Breast epithelium (tissue), 3 donors: ENCODE measurements at regions not wholly inside any gene's neighbourhood (a gene's known extent, or its start where the extent isn't known, plus 50 kb on each side); places are given as distances from the start of the nearest gene placed in this dataset.

ENCODE experiments used
- CTCF ChIP-seq, 3 donors: fragments of 450-650 bp; IDR thresholded peaks; one replicate each; pipeline ENCODE4 v1.5.1; 2016 to 2017; ENCODE audit warnings: antibody characterized with exemption in 3 of 3, mild to moderate bottlenecking in 3 of 3, moderate library complexity in 3 of 3
- POLR2A ChIP-seq: fragments of 450-650 bp; IDR thresholded peaks from one replicate; pipeline ENCODE4 v1.6.1; 2016; ENCODE audit warnings: antibody characterized with exemption, mild to moderate bottlenecking, moderate library complexity
- POLR2AphosphoS5 ChIP-seq, 3 donors: sonication (generic); formaldehyde crosslinking; IDR thresholded peaks; one replicate each; pipeline ENCODE4 v1.6.1; 2017; ENCODE audit warnings: antibody characterized with exemption in 3 of 3

- TF ChIP-seq POLR2A (no peak), CTCF (IDR thresholded peaks at IDR 0.05) (no peak), POLR2AphosphoS5 (IDR thresholded peaks at IDR 0.05) (no peak)
Measured at GRCh38 chr7:114806590-114807162, 115.2 kb upstream of the MDFIC start.
